ES-I3 (cell line): ENCODE measurements at regions not wholly inside any gene's neighbourhood (a gene's known extent, or its start where the extent isn't known, plus 50 kb on each side); places are given as distances from the start of the nearest gene placed in this dataset.

Experiments used
- H3K36me3 ChIP-seq: 2 replicates; pipeline ENCODE4 v1.6.1; 2013; ENCODE audit warnings: mild to moderate bottlenecking, low read length, control low read depth, moderate library complexity; ENCODE audit not compliant: insufficient read depth
- H3K4me1 ChIP-seq: 2 replicates; pipeline ENCODE4 v1.6.1; 2013; ENCODE audit warnings: mild to moderate bottlenecking, control low read depth, low read length; ENCODE audit not compliant: insufficient read depth
- H3K9ac ChIP-seq: 2 replicates; pipeline ENCODE4 v1.6.1; 2013; ENCODE audit warnings: low read depth, mild to moderate bottlenecking, low read length, moderate library complexity
- H3K9me3 ChIP-seq: 2 replicates; pipeline ENCODE4 v1.6.1; 2013; ENCODE audit warnings: mild to moderate bottlenecking, low read length, moderate library complexity; ENCODE audit not compliant: control insufficient read depth, insufficient read depth

DNA sequence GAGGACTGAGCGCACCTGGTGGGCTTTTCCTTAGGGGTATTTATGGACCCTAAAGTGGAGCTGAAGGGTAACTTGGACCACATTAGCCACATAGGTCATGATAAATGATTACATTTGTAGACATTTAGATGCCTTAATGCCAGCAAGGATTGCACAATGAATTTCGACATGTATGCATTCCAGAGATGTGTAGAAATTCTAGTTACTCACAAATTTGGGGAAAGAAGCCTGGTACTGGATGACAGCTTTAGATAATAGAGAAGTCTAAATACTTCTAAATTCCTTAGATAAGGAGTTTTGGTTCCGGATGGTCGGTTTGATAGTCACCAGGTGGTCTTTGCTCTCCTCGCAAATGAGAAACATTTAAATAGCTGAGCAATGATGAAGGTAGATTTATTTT is 609.5 kb upstream of the PRKX start:
- no peaks in the 10 kb centered on the region for H3K36me3 ChIP-seq
- H3K4me1 ChIP-seq = peaks cover 5% of the 10 kb centered on the region; the same call in 1 of the 2 replicates
- no peaks in the 10 kb centered on the region; the same call in 1 of the 2 replicates for H3K9me3 ChIP-seq
- no peak overlapping the region for H3K9ac ChIP-seq

- no peak overlapping the region for H3K9ac ChIP-seq
- peaks cover 16% of the 10 kb centered on the region for H3K4me1 ChIP-seq
- H3K36me3 ChIP-seq = no peaks in the 10 kb centered on the region
- H3K9me3 ChIP-seq = no peaks in the 10 kb centered on the region; the same call in 1 of the 2 replicates
Measured at GRCh38 chrX:4320436-4320947, 607.0 kb upstream of the PRKX start.

DNA sequence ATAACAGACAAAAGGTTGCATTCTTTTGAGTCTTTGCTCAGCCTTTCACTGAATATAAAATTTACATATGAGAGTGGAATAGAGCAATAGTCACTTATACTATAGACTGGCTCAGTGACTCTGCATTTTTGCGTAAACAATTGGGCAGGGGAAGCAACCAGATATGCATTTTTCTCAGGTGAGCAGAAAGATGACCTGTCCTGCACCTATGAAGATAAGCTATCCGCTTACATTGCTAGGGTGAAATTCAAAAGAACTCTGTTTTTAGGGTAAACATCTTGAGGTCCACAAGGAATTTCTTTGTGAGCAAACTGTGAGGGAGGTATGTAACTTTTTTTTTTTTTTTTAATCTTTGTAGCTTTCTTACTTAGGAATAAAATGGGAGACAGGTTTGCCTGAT is 602.4 kb upstream of the PRKX start:
- no peak overlapping the region for H3K9ac ChIP-seq
- H3K4me1 ChIP-seq = peaks cover 21% of the 10 kb centered on the region
- H3K9me3 ChIP-seq = no peaks in the 10 kb centered on the region
- no peaks in the 10 kb centered on the region for H3K36me3 ChIP-seq

GRCh38 chrX:4314586-4314985 is 601.1 kb upstream of the PRKX start:
- no peaks in the 10 kb centered on the region for H3K36me3 ChIP-seq
- no peak overlapping the region for H3K9ac ChIP-seq
- H3K9me3 ChIP-seq = no peaks in the 10 kb centered on the region
- peaks cover 16% of the 10 kb centered on the region for H3K4me1 ChIP-seq

- Histone ChIP-seq H3K36me3 (no peaks in the 10 kb centered on the region; the same call in 1 of the 2 replicates), H3K9me3 (peaks cover 2% of the 10 kb centered on the region; the same call in 1 of the 2 replicates), H3K9ac (no peak overlapping the region), H3K4me1 (no peaks in the 10 kb centered on the region)
Measured at GRCh38 chrX:4277122-4277521, 563.7 kb upstream of the PRKX start.

DNA sequence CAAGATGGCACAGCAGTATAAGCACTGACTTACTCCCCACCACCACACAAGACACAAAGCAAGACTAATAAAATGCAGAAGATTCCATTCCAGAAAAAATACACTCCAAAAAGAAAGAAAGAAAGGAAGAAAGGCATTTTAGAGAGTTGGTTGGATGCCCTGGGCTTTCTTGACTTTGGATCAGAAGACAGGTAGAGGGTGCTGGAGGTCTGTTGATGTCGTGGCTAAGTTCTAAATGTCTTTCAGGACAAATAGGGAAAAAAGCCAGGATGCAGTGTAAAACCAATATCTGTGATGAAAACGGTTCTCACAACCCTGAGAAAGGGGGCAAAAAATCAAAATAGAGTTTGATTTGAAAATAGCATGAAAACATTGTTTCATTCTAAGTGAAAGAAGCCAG is 555.2 kb upstream of the PRKX start:
- Histone ChIP-seq H3K9me3 (no peaks in the 10 kb centered on the region), H3K9ac (no peak overlapping the region), H3K36me3 (no peaks in the 10 kb centered on the region), H3K4me1 (peaks cover 6% of the 10 kb centered on the region)

- Histone ChIP-seq H3K9ac (no peak overlapping the region), H3K36me3 (no peaks in the 10 kb centered on the region), H3K9me3 (no peaks in the 10 kb centered on the region), H3K4me1 (peaks cover 17% of the 10 kb centered on the region)
Measured at GRCh38 chrX:4265036-4265435, 551.6 kb upstream of the PRKX start.

- Histone ChIP-seq H3K36me3 (no peaks in the 10 kb centered on the region), H3K9ac (no peak overlapping the region), H3K4me1 (peaks cover 17% of the 10 kb centered on the region), H3K9me3 (no peaks in the 10 kb centered on the region)
Measured at GRCh38 chrX:4263030-4263803, 549.8 kb upstream of the PRKX start.

- no peaks in the 10 kb centered on the region for H3K9me3 ChIP-seq
- peaks cover 10% of the 10 kb centered on the region for H3K4me1 ChIP-seq
- H3K9ac ChIP-seq = no peak overlapping the region
- no peaks in the 10 kb centered on the region for H3K36me3 ChIP-seq
Measured at GRCh38 chrX:4253092-4253491, 539.6 kb upstream of the PRKX start.

DNA sequence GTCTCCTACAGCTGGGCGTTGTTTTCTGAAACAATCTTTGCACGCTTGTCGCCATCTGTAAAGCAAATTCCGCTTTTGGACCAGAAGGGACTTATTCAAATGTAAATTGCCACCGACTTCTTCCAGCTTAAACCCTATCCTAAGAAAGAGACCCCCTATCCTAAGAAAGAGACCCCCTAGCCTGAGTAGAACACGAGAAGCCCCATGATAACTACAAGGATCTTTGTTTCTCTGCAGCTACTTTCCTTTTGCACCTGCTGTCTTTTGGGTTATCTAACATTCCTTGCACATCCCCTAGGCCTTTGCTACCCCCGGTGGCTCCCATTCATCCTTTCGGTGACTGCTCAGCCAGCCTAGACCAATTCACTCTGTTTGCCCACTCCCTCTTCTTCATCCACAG is 536.0 kb upstream of the PRKX start:
- no peaks in the 10 kb centered on the region for H3K36me3 ChIP-seq
- H3K9ac ChIP-seq = no peak overlapping the region
- no peaks in the 10 kb centered on the region for H3K9me3 ChIP-seq
- H3K4me1 ChIP-seq = peaks cover 10% of the 10 kb centered on the region

- Histone ChIP-seq H3K9me3 (no peaks in the 10 kb centered on the region), H3K9ac (no peak overlapping the region), H3K36me3 (no peaks in the 10 kb centered on the region), H3K4me1 (no peaks in the 10 kb centered on the region)
Measured at GRCh38 chrX:4243759-4244158, 530.3 kb upstream of the PRKX start.

GRCh38 chrX:4240541-4241194 is 527.2 kb upstream of the PRKX start:
- Histone ChIP-seq H3K9ac (no peak overlapping the region), H3K4me1 (no peaks in the 10 kb centered on the region), H3K36me3 (no peaks in the 10 kb centered on the region)

DNA sequence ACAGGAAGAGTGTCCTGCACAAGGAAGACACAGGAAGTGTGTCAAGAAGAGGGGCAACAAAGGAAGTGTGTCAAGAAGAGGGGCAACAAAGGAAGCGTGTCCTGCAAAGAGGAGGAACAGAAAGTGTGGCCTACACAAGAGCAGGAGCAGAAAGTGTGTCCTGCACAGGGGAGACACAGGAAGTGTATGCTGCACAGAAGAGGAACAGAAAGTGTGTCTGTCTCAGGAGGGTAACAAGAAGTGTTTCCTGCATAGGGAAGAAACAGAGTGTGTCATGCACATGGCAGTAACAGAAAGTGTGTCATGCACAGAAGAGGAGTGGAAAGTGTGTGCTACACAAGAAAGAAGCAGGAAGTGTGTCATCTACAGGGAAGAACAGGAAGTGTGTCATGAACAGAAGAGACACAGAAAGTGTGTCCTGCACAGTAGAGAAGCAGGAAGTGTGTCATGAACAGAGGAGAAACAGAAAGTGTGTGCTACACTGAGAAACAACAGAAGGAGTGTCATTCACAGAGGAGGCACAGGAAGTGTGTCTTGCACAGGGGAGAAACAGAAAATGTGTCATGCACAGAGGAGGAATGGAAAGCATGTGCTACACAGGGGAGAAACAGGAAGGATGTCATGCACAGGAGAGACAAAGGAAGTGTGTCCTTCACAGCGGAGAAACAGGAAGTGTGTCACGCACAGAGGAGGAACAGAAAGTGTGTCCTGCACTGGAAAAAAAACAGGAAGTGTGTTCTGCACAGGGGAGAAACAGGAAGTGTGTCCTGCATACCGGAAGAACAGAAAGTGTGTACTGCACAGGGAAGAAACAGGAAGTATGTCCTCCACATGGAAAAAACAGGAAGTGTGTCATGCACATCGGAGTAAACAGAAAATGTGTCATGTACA is 526.4 kb upstream of the PRKX start:
- no peaks in the 10 kb centered on the region for H3K9me3 ChIP-seq
- no peak overlapping the region for H3K9ac ChIP-seq
- H3K4me1 ChIP-seq = no peaks in the 10 kb centered on the region
- no peaks in the 10 kb centered on the region for H3K36me3 ChIP-seq

More at GRCh38 chrX:4240541-4241194, 527.2 kb upstream of the PRKX start:
- H3K9me3 ChIP-seq = no peaks in the 10 kb centered on the region

GRCh38 chrX:4238916-4239315 is 525.5 kb upstream of the PRKX start:
- no peak overlapping the region for H3K9ac ChIP-seq
- no peaks in the 10 kb centered on the region for H3K4me1 ChIP-seq
- no peaks in the 10 kb centered on the region for H3K36me3 ChIP-seq
- H3K9me3 ChIP-seq = no peaks in the 10 kb centered on the region
